GM12878 (cell line): ENCODE measurements at regions not wholly inside any gene's neighbourhood (a gene's known extent, or its start where the extent isn't known, plus 50 kb on each side); places are given as distances from the start of the nearest gene placed in this dataset.

Experiments
- EZH2 ChIP-seq: IDR thresholded peaks from 2 replicates; pipeline ENCODE4 v1.6.1; 2012; ENCODE audit warnings: low read depth, mild to moderate bottlenecking, control low read depth, inconsistent platforms, low read length, borderline replicate concordance; ENCODE audit not compliant: control insufficient read depth
- RBBP5 ChIP-seq: fragments of 200-600 bp; sonication (generic); conservative IDR thresholded peaks from 2 replicates; pipeline ENCODE4 v1.6.1; 2016
- REST ChIP-seq: IDR thresholded peaks from 2 replicates; pipeline ENCODE4 v1.6.1; 2012; ENCODE audit warnings: mild to moderate bottlenecking, low read depth, low read length
- SIN3A ChIP-seq: IDR thresholded peaks from 2 replicates; pipeline ENCODE4 v1.6.1; 2012; ENCODE audit warnings: low read depth, low read length, improper control_type of control experiment

DNA sequence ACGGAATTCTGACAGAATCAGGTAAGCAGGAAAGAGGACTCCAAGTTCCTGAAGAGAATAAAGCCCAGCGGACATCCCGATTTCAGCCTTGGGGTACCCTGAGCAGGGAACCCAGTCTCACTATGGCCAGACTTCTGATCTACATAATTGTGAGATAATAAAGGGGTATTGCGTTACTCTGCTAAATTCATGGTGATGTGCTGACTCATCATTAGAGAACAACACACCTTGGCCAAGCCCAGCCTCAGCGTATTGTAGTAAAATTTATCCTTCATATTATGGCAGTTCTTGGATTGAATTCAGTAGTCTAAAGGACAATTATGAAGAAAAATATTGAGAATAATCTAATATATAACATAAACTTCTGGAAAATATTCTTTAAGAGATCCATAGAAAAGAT lies 170.2 kb upstream of the MAD2L1 start:
- TF ChIP-seq REST = no peak
- TF ChIP-seq SIN3A = no peak
- no peak for TF ChIP-seq RBBP5
- TF ChIP-seq EZH2 = no peak
